IMR-90 (cell line): ENCODE measurements at regions not wholly inside any gene's neighbourhood (a gene's known extent, or its start where the extent isn't known, plus 50 kb on each side); places are given as distances from the start of the nearest gene placed in this dataset.

Experiments used
- ATAC-seq: fragments of 200-7000 bp; cut with Tn5 transposase; 2 replicates; pipeline ENCODE4 v1.9.1; 2020; ENCODE audit warnings: low read depth, mild to moderate bottlenecking, moderate library complexity
- BruUV-seq: library from RNA; stranded (reverse); fragments of 400-500 nt; replicated peaks from 2 replicates; lab custom pipeline; 2021; lab: Mats Ljungman, UMichigan
- CTCF ChIA-PET: fragments of 300-600 bp; formaldehyde crosslinking; extraction: SDS; loops from one replicate; lab custom pipeline; 2021; ENCODE audit warnings: antibody characterized with exemption; lab: Yijun Ruan, JAX
- POLR2A ChIA-PET: fragments of 300-600 bp; sonication (Branson Sonifier 250); formaldehyde crosslinking; loops from one replicate; lab custom pipeline; 2022; ENCODE audit warnings: antibody characterized with exemption; ENCODE audit not compliant: unreplicated experiment; lab: Charles Lee
- DNase-seq: peaks from one replicate; pipeline ENCODE4 v3.0.0; 2013
- H2AFZ ChIP-seq: replicated peaks from 2 replicates; pipeline ENCODE3; 2013; ENCODE audit warnings: low read length, mild to moderate bottlenecking; ENCODE audit not compliant: poor library complexity
- H2AK5ac ChIP-seq: 2 replicates; pipeline ENCODE4 v1.6.1; 2013; ENCODE audit warnings: low read depth, low read length, inconsistent platforms
- H2AK9ac ChIP-seq: replicated peaks from 2 replicates; pipeline ENCODE3; 2013; ENCODE audit warnings: mild to moderate bottlenecking, low read depth, low read length, moderate library complexity; ENCODE audit not compliant: poor library complexity
- H2BK120ac ChIP-seq: 2 replicates; pipeline ENCODE4 v1.6.1; 2013; ENCODE audit warnings: low read depth, low read length, inconsistent platforms
- H2BK15ac ChIP-seq: 3 replicates; pipeline ENCODE4 v1.6.1; 2013; ENCODE audit warnings: low read depth, low read length, inconsistent platforms
- H2BK20ac ChIP-seq: 2 replicates; pipeline ENCODE4 v1.6.1; 2013; ENCODE audit warnings: low read depth, mild to moderate bottlenecking, inconsistent platforms, low read length, moderate library complexity
- H2BK5ac ChIP-seq: 2 replicates; pipeline ENCODE4 v1.6.1; 2013; ENCODE audit warnings: mild to moderate bottlenecking, low read depth, low read length, inconsistent platforms; ENCODE audit not compliant: poor library complexity, severe bottlenecking
- H3K14ac ChIP-seq: replicated peaks from 2 replicates; pipeline ENCODE4 v1.6.1; 2013; ENCODE audit warnings: low read depth, low read length, inconsistent platforms
- H3K18ac ChIP-seq: 2 replicates; pipeline ENCODE4 v1.6.1; 2013; ENCODE audit warnings: low read depth, low read length, control low read depth
- H3K23ac ChIP-seq: 2 replicates; pipeline ENCODE4 v1.6.1; 2013; ENCODE audit warnings: low read depth, low read length, inconsistent platforms
- H3K27ac ChIP-seq: 2 replicates; pipeline ENCODE4 v1.5.1; 2013; ENCODE audit warnings: mild to moderate bottlenecking, control low read depth, low read length; ENCODE audit not compliant: insufficient read depth
- H3K27me3 ChIP-seq: 2 replicates; pipeline ENCODE4 v1.6.1; 2013; ENCODE audit warnings: low read length; ENCODE audit not compliant: control insufficient read depth, insufficient read depth
- H3K36me3 ChIP-seq: 2 replicates; pipeline ENCODE4 v1.6.1; 2013; ENCODE audit warnings: low read length, mixed read lengths; ENCODE audit not compliant: control insufficient read depth, insufficient read depth
- H3K4ac ChIP-seq: 2 replicates; pipeline ENCODE4 v1.6.1; 2013; ENCODE audit warnings: low read depth, low read length, inconsistent platforms
- H3K4me1 ChIP-seq: 2 replicates; pipeline ENCODE4 v1.6.1; 2013; ENCODE audit warnings: low read length, mixed read lengths; ENCODE audit not compliant: control insufficient read depth, insufficient read depth
- H3K4me2 ChIP-seq: 2 replicates; pipeline ENCODE4 v1.6.1; 2013; ENCODE audit warnings: low read depth, mild to moderate bottlenecking, control low read depth, low read length, moderate library complexity
- H3K4me3 ChIP-seq: 2 replicates; pipeline ENCODE4 v1.5.1; 2013; ENCODE audit warnings: low read depth, mild to moderate bottlenecking, control low read depth, low read length, moderate library complexity; ENCODE audit not compliant: insufficient read depth
- H3K56ac ChIP-seq: 2 replicates; pipeline ENCODE4 v1.6.1; 2013; ENCODE audit warnings: low read length, inconsistent platforms; ENCODE audit not compliant: insufficient read depth; ENCODE audit errors: extremely low read depth
- H3K79me1 ChIP-seq, 2 experiments: 2 replicates each; pipeline ENCODE4 v1.6.1; 2013; ENCODE audit warnings: low read length in 2 of 2, inconsistent platforms in 1 of 2, low read depth in 1 of 2
- H3K9ac ChIP-seq: 2 replicates; pipeline ENCODE4 v1.6.1; 2013; ENCODE audit warnings: low read depth, low read length, control low read depth
- H3K9me1 ChIP-seq: 2 replicates; pipeline ENCODE4 v1.6.1; 2013; ENCODE audit warnings: low read length, inconsistent platforms; ENCODE audit not compliant: insufficient read depth
- H3K9me3 ChIP-seq: 2 replicates; pipeline ENCODE4 v1.6.1; 2013; ENCODE audit warnings: low read length; ENCODE audit not compliant: control insufficient read depth, insufficient read depth
- H4K20me1 ChIP-seq: 2 replicates; pipeline ENCODE4 v1.6.1; 2013; ENCODE audit warnings: low read length, inconsistent platforms; ENCODE audit not compliant: insufficient read depth
- H4K5ac ChIP-seq: 2 replicates; pipeline ENCODE4 v1.6.1; 2013; ENCODE audit warnings: mild to moderate bottlenecking, low read depth, low read length, control low read depth
- H4K8ac ChIP-seq, 2 experiments: 2 replicates each; pipeline ENCODE4 v1.6.1; 2013; ENCODE audit warnings: low read depth in 2 of 2, low read length in 2 of 2, control low read depth in 1 of 2, inconsistent platforms in 1 of 2
- H4K91ac ChIP-seq: 2 replicates; pipeline ENCODE4 v1.6.1; 2013; ENCODE audit warnings: low read depth, low read length, inconsistent platforms; ENCODE audit not compliant: insufficient read depth
- MAFK ChIP-seq: IDR thresholded peaks from 2 replicates; pipeline ENCODE4 v1.6.1; 2012; ENCODE audit warnings: low read depth, low read length, improper control_type of control experiment
- MAZ ChIP-seq: IDR thresholded peaks from 2 replicates; pipeline ENCODE4 v1.6.1; 2012; ENCODE audit warnings: low read depth, mild to moderate bottlenecking, low read length, improper control_type of control experiment, moderate library complexity, borderline replicate concordance
- dilution Hi-C: fragments of 300-500 bp; cut with HindIII; formaldehyde crosslinking; loops from one replicate; pipeline ENCODE4 v1.14.3; 2018; ENCODE audit warnings: low sequenced_read_pairs; ENCODE audit not compliant: unreplicated experiment
- in situ Hi-C: fragments of 300-500 bp; cut with MboI; formaldehyde crosslinking; loops from 3 replicates; pipeline ENCODE4 v1.14.3; 2019; ENCODE audit warnings: low sequenced_read_pairs, inconsistent platforms, mixed read lengths
- intact Hi-C: fragments of 100-400 bp; cut with micrococcal nuclease; formaldehyde crosslinking; loops from 2 replicates; pipeline ENCODE4 v1.10.0; 2022

- CTCF ChIA-PET: no interaction called here
These were observed 226.6 kb upstream of the ST6GAL2 start for GRCh38 chr2:107112561-107112960.

More at GRCh38 chr2:107112561-107112960, 226.6 kb upstream of the ST6GAL2 start:
- no peak overlapping the region for H3K4ac ChIP-seq
- no peaks in the 10 kb centered on the region for H3K36me3 ChIP-seq
- H4K20me1 ChIP-seq: no peaks in the 10 kb centered on the region
- H3K9ac ChIP-seq: no peak overlapping the region
- no peak overlapping the region for H2BK15ac ChIP-seq
- dilution Hi-C loops: no loop called here
- no peak overlapping the region for H4K5ac ChIP-seq
- H2AK9ac ChIP-seq: no peak overlapping the region
- H3K18ac ChIP-seq: no peak overlapping the region
- no peak overlapping the region for H3K56ac ChIP-seq
- H3K27me3 ChIP-seq: no peaks in the 10 kb centered on the region
- no peak overlapping the region for H2AFZ ChIP-seq
- no peak overlapping the region for H2BK5ac ChIP-seq
- H3K4me3 ChIP-seq: no peak overlapping the region
- no peak for ATAC-seq
- no peak overlapping the region for H4K8ac ChIP-seq
- POLR2A ChIA-PET: no interaction called here
- H3K14ac ChIP-seq: no peak overlapping the region
- no peak overlapping the region for H2BK20ac ChIP-seq
- no peak overlapping the region for H4K91ac ChIP-seq
- intact Hi-C loops: no loop called here
- 0 out of 2 replicates have a peak, but pooled peaks have one; percentile 24 for TF ChIP-seq MAFK
- no peak for TF ChIP-seq MAZ
- no peaks in the 10 kb centered on the region for H3K9me1 ChIP-seq
- no peaks in the 10 kb centered on the region for H3K4me1 ChIP-seq
- H3K79me1 ChIP-seq: no peaks in the 10 kb centered on the region
- no peak for DNase-seq
- in situ Hi-C loops: no loop called here
- H3K4me2 ChIP-seq: no peak overlapping the region
- BruUV-seq: no TSS peak
- H3K27ac ChIP-seq: no peak overlapping the region
- H3K9me3 ChIP-seq: peaks cover 9% of the 10 kb centered on the region
- H2AK5ac ChIP-seq: no peak overlapping the region
- no peak overlapping the region for H3K23ac ChIP-seq
- no peak overlapping the region for H2BK120ac ChIP-seq
